SJSA1 (cell line): ENCODE measurements at regions not wholly inside any gene's neighbourhood (a gene's known extent, or its start where the extent isn't known, plus 50 kb on each side); places are given as distances from the start of the nearest gene placed in this dataset.

ENCODE experiments used
- DNase-seq, 2 experiments: peaks; one replicate each; pipeline ENCODE4 v3.0.0-alpha.2; 2015 to 2020; ENCODE audit warnings: low spot score in 2 of 2, low read depth in 1 of 2
- H3K27ac ChIP-seq: fragments of 250-450 bp; sonication (Bioruptor Pico); 2 replicates; pipeline ENCODE4 v1.5.1; 2020; ENCODE audit warnings: mild to moderate bottlenecking, moderate library complexity
- H3K27me3 ChIP-seq: fragments of 250-450 bp; sonication (Bioruptor Pico); replicated peaks from 2 replicates; pipeline ENCODE4 v1.5.1; 2020; ENCODE audit warnings: mild to moderate bottlenecking, moderate library complexity
- H3K36me3 ChIP-seq: fragments of 250-450 bp; sonication (Bioruptor Pico); 2 replicates; pipeline ENCODE4 v1.5.1; 2020; ENCODE audit warnings: mild to moderate bottlenecking
- H3K4me1 ChIP-seq: fragments of 250-450 bp; sonication (Bioruptor Pico); replicated peaks from 2 replicates; pipeline ENCODE4 v1.6.1; 2021; ENCODE audit warnings: mild to moderate bottlenecking
- H3K4me3 ChIP-seq: fragments of 250-450 bp; sonication (Bioruptor Pico); 2 replicates; pipeline ENCODE4 v1.5.1; 2020; ENCODE audit warnings: mild to moderate bottlenecking
- H3K9me3 ChIP-seq: fragments of 250-450 bp; sonication (Bioruptor Pico); replicated peaks from 2 replicates; pipeline ENCODE4 v1.5.1; 2020; ENCODE audit warnings: mild to moderate bottlenecking

DNA sequence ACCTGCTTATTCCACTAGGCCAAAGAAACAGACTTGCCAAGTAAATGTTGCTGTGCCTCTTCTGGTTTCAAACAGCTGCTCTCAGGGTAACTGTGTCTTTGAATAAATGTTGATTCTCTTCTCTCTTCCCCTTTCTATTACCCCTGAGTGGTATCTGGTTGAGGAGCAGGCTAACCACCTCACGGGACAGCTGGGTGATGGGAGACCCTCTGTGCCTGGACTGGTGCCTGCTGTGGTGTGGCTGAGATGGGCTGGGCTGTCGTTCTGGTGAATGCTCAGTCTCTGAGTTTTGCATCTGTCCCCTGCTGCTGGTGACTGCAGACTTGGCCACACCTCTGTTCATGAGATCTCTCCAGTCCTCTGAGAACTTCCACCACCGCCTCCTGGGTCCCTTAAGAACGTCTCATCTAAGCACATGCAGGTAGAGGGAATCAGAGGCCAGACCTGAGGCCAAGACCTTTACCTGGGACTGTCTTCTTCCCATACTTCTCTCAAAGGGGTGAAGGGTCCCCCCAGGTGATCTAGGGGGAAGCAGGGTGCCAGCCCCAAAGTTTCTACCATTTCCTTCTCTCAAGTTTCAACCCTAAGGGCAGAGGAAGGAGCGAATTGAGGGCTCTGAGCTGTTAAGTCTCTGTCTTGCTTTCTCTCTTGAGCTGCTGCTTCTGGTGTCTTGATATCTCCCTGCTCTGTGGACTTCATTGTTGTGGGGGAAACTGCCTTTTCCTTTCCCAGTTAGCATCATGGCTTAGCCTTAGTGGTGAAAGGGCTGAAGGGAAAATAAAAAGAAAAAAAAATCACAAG lies 252.9 kb downstream of the EBLN2 start:
- no peaks in the 10 kb centered on the region for H3K9me3 ChIP-seq
- H3K27ac ChIP-seq, result no peak overlapping the region
- no peak overlapping the region for H3K4me3 ChIP-seq
- H3K4me1 ChIP-seq, result no peaks in the 10 kb centered on the region
- DNase-seq, result no peak
- H3K27me3 ChIP-seq, result no peaks in the 10 kb centered on the region
- no peaks in the 10 kb centered on the region for H3K36me3 ChIP-seq

GRCh38 chr3:73315706-73316105 lies 254.2 kb downstream of the EBLN2 start:
- DNase-seq, result no peak
- H3K36me3 ChIP-seq, result no peaks in the 10 kb centered on the region

GRCh38 chr3:73319179-73319769 lies 257.8 kb downstream of the EBLN2 start:
- H3K9me3 ChIP-seq, result no peaks in the 10 kb centered on the region
- no peaks in the 10 kb centered on the region for H3K4me1 ChIP-seq
- H3K36me3 ChIP-seq, result no peaks in the 10 kb centered on the region
- H3K4me3 ChIP-seq, result no peak overlapping the region
- H3K27ac ChIP-seq, result no peak overlapping the region
- DNase-seq, result no peak
- no peaks in the 10 kb centered on the region for H3K27me3 ChIP-seq

More at GRCh38 chr3:73315706-73316105, 254.2 kb downstream of the EBLN2 start:
- H3K9me3 ChIP-seq, result no peaks in the 10 kb centered on the region
- H3K27ac ChIP-seq, result no peak overlapping the region
- no peaks in the 10 kb centered on the region for H3K27me3 ChIP-seq
- no peak overlapping the region for H3K4me3 ChIP-seq
- no peaks in the 10 kb centered on the region for H3K4me1 ChIP-seq

GRCh38 chr3:73321286-73321999 lies 260.0 kb downstream of the EBLN2 start:
- no peak overlapping the region for H3K4me3 ChIP-seq
- no peaks in the 10 kb centered on the region for H3K27me3 ChIP-seq
- H3K9me3 ChIP-seq, result no peaks in the 10 kb centered on the region
- no peaks in the 10 kb centered on the region for H3K4me1 ChIP-seq
- DNase-seq, result no peak
- H3K36me3 ChIP-seq, result no peaks in the 10 kb centered on the region
- H3K27ac ChIP-seq, result no peak overlapping the region

DNA sequence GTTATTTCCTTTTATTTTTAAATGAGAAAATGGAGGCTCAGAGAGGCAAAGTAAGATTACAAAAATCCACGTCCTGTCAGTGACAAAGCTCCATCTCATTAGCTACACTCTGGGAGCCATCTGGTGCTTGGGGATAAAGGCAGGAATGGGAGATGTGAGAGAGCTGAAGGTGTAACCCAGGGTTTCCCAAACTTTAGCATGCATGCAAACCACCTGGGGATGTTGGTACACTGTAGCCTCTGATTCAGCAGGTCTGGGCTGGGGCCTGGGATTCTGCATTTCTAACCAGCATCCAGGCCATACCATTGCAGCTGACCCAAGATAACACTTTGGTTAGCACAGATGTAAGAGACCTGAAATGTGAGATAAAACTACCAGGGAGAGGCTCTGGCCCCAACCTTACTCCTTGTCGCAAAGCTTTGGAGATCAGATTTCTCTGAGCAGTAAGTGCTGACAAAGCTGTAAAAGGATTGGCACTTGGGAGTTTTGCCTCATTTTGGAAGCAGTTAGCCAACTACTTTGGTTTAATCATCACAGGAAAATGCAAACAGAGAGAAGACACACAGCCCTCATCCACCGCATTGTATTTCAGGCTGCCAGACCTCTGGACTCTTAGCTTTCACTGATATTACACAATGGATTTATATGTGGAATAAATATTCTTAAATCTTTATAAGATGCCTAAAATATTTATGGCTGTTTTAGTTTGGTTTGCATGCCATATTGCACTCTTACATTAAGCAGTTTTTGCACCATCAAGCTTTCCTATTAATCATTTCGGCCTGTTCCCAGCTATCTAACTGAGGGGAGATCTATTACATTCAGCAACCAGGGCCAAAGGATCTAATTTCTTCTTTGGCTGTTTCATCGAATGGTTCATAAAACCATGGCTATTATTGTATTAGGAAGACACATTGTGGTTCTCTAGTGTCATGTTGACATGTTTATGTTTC lies 263.0 kb downstream of the EBLN2 start:
- Histone ChIP-seq H3K4me1 (no peaks in the 10 kb centered on the region), H3K27ac (no peak overlapping the region), H3K27me3 (no peaks in the 10 kb centered on the region), H3K9me3 (no peaks in the 10 kb centered on the region), H3K36me3 (no peaks in the 10 kb centered on the region), H3K4me3 (no peak overlapping the region)
- no peak for DNase-seq

GRCh38 chr3:73326396-73326795 lies 264.9 kb downstream of the EBLN2 start:
- H3K4me1 ChIP-seq, result no peaks in the 10 kb centered on the region
- H3K36me3 ChIP-seq, result no peaks in the 10 kb centered on the region
- no peak overlapping the region for H3K27ac ChIP-seq
- no peaks in the 10 kb centered on the region for H3K27me3 ChIP-seq
- no peak for DNase-seq
- no peak overlapping the region for H3K4me3 ChIP-seq
- no peaks in the 10 kb centered on the region for H3K9me3 ChIP-seq

DNA sequence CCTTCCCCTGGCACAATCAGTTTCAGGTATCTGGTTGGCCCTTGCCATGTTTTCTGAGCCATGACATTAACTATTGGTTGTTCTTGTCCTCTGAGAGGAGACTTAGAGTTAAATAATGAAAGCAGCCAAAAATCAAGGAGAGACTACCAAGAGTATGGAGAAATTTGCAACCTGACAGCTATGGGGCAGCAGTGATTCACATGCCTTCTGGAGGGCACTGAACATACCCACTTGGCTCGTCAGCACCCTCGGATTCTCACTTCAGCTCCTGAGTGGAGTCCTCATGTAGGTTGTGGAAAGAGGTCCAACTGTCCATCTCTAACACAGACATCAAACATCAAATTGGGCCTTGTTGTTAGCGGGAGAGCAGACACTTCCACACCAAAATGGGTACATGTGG lies 265.6 kb downstream of the EBLN2 start:
- Histone ChIP-seq H3K27ac (no peak overlapping the region), H3K4me1 (no peaks in the 10 kb centered on the region), H3K9me3 (no peaks in the 10 kb centered on the region), H3K4me3 (no peak overlapping the region), H3K27me3 (no peaks in the 10 kb centered on the region), H3K36me3 (no peaks in the 10 kb centered on the region)
- no peak for DNase-seq
